A673 (cell line): ENCODE measurements at regions not wholly inside any gene's neighbourhood (a gene's known extent, or its start where the extent isn't known, plus 50 kb on each side); places are given as distances from the start of the nearest gene placed in this dataset.
"Not testable (repeated sequence)": the region's sequence is repeated elsewhere in the genome, so short reads cannot be mapped to it uniquely, and the experiment has no call there.

ENCODE experiments used
- BruUV-seq: library from RNA; stranded (reverse); fragments of 400-500 nt; replicated peaks from 2 replicates; lab custom pipeline; 2021; lab: Mats Ljungman, UMichigan
- CTCF ChIA-PET: fragments of 300-600 bp; sonication (Branson Sonifier 250); formaldehyde crosslinking; loops from one replicate; lab custom pipeline; 2022; ENCODE audit warnings: antibody characterized with exemption; lab: Charles Lee
- POLR2A ChIA-PET: fragments of 300-600 bp; sonication (Branson Sonifier 250); formaldehyde crosslinking; loops from one replicate; lab custom pipeline; 2022; ENCODE audit warnings: antibody characterized with exemption; ENCODE audit not compliant: low non-redundant PET; lab: Charles Lee
- DNase-seq: peaks from one replicate; pipeline ENCODE4 v3.0.0-alpha.2; 2015; ENCODE audit warnings: low spot score
- H3K27ac ChIP-seq: fragments of 200-600 bp; sonication (generic); 2 replicates; pipeline ENCODE4 v1.5.1; 2016; ENCODE audit warnings: mixed run types, low read depth, mild to moderate bottlenecking, mixed read lengths, antibody characterized with exemption, low read length; ENCODE audit not compliant: poor library complexity, severe bottlenecking
- H3K27me3 ChIP-seq: fragments of 200-600 bp; sonication (generic); replicated peaks from 2 replicates; pipeline ENCODE4 v1.6.1; 2017; ENCODE audit warnings: mixed run types, low read depth, mild to moderate bottlenecking, mixed read lengths, antibody characterized with exemption, low read length; ENCODE audit not compliant: insufficient read depth, poor library complexity
- H3K36me3 ChIP-seq: fragments of 200-600 bp; sonication (generic); 2 replicates; pipeline ENCODE4 v1.6.1; 2016; ENCODE audit warnings: mixed run types, mild to moderate bottlenecking, mixed read lengths, antibody characterized with exemption, low read length; ENCODE audit not compliant: insufficient read depth, poor library complexity, severe bottlenecking
- H3K4me1 ChIP-seq: fragments of 200-600 bp; sonication (generic); 2 replicates; pipeline ENCODE4 v1.6.1; 2017; ENCODE audit warnings: mixed run types, mild to moderate bottlenecking, mixed read lengths, antibody characterized with exemption, low read length; ENCODE audit not compliant: insufficient read depth, poor library complexity, severe bottlenecking
- H3K4me3 ChIP-seq: fragments of 200-600 bp; sonication (generic); 2 replicates; pipeline ENCODE4 v1.5.1; 2016; ENCODE audit warnings: low read depth, mixed run types, mild to moderate bottlenecking, mixed read lengths, low read length; ENCODE audit not compliant: poor library complexity, severe bottlenecking
- H3K9me3 ChIP-seq: fragments of 200-600 bp; sonication (generic); 2 replicates; pipeline ENCODE4 v1.6.1; 2016; ENCODE audit warnings: mixed run types, low read depth, mild to moderate bottlenecking, mixed read lengths, antibody characterized with exemption, low read length; ENCODE audit not compliant: poor library complexity, severe bottlenecking
- EZH2 ChIP-seq: fragments of 200-600 bp; sonication (generic); IDR thresholded peaks from 2 replicates; pipeline ENCODE4 v1.6.1; 2017; ENCODE audit warnings: borderline replicate concordance, low read depth, mild to moderate bottlenecking, mixed read lengths, antibody characterized with exemption, low read length; ENCODE audit not compliant: poor library complexity, severe bottlenecking
- intact Hi-C: fragments of 100-400 bp; cut with micrococcal nuclease; formaldehyde crosslinking; loops from one replicate; pipeline ENCODE4 v1.10.0; 2022; ENCODE audit not compliant: unreplicated experiment
- TF ChIP-seq, protein P1 (sequence below): fragments of 300-800, 200-600 bp; sonication (generic); conservative IDR thresholded peaks from 2 replicates; pipeline ENCODE4 v1.5.1; 2017; ENCODE audit warnings: low read depth, mild to moderate bottlenecking, antibody characterized with exemption, low read length, moderate library complexity, mixed read lengths

- TF ChIP-seq, protein P1, sequence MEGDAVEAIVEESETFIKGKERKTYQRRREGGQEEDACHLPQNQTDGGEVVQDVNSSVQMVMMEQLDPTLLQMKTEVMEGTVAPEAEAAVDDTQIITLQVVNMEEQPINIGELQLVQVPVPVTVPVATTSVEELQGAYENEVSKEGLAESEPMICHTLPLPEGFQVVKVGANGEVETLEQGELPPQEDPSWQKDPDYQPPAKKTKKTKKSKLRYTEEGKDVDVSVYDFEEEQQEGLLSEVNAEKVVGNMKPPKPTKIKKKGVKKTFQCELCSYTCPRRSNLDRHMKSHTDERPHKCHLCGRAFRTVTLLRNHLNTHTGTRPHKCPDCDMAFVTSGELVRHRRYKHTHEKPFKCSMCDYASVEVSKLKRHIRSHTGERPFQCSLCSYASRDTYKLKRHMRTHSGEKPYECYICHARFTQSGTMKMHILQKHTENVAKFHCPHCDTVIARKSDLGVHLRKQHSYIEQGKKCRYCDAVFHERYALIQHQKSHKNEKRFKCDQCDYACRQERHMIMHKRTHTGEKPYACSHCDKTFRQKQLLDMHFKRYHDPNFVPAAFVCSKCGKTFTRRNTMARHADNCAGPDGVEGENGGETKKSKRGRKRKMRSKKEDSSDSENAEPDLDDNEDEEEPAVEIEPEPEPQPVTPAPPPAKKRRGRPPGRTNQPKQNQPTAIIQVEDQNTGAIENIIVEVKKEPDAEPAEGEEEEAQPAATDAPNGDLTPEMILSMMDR, result peak; percentile 59
- no peak for TF ChIP-seq EZH2
- H3K4me1 ChIP-seq, result no peaks in the 10 kb centered on the region
- no peaks in the 10 kb centered on the region for H3K36me3 ChIP-seq
- H3K4me3 ChIP-seq, result no peak overlapping the region
- intact Hi-C loops, result loop anchor here (10.0 kb wide), 1 partner anchor 147 kb away; the partner anchor contains the start of gene HUWE1
- no TSS peak for BruUV-seq
- CTCF ChIA-PET, result no interaction called here
- no peaks in the 10 kb centered on the region for H3K9me3 ChIP-seq
- peak; percentile 50 for DNase-seq
- POLR2A ChIA-PET, result no interaction called here
- no peaks in the 10 kb centered on the region for H3K27me3 ChIP-seq
- H3K27ac ChIP-seq, result no peak overlapping the region
These were observed 145.4 kb upstream of the HUWE1 start for GRCh38 chrX:53831662-53832635.

DNA sequence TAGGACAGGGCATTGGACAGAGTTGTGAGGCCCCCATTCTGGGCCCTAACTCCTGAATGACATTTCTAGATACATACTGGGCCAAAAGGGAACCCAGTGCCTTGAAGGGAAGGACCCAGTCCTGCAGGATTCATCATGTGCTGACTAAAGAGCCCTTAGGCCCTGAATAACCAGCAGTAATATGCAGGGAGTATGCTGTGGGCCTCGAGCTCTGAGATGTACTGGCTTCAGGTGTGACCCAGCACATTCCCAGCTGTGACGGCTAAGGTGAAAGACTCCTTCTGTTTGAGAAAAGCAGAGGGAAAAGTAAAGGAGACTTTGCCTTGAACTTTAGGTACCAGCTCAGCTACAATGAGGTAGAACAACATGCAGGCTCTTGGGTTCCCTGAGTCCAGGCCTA is 138.2 kb upstream of the HUWE1 start:
- Histone ChIP-seq H3K4me3 (no peak overlapping the region), H3K27me3 (no peaks in the 10 kb centered on the region), H3K36me3 (no peaks in the 10 kb centered on the region), H3K27ac (no peak overlapping the region), H3K9me3 (no peaks in the 10 kb centered on the region), H3K4me1 (no peaks in the 10 kb centered on the region)
- ChIA-PET CTCF (no interaction called here), POLR2A (no interaction called here)
- TF ChIP-seq, protein P1, result no peak
- TF ChIP-seq EZH2, result no peak
- DNase-seq, result no peak
- no TSS peak for BruUV-seq
- intact Hi-C loops, result no loop called here

- H3K4me1 ChIP-seq, CTCF ChIA-PET, H3K27me3 ChIP-seq, POLR2A ChIA-PET, H3K9me3 ChIP-seq, H3K4me3 ChIP-seq, H3K36me3 ChIP-seq, H3K27ac ChIP-seq, intact Hi-C loops, DNase-seq, BruUV-seq: not testable (repeated sequence)
These were observed 131.6 kb upstream of the HUWE1 start for GRCh38 chrX:53818115-53818514.
